Nephron (organoid): ENCODE measurements at regions not wholly inside any gene's neighbourhood (a gene's known extent, or its start where the extent isn't known, plus 50 kb on each side); places are given as distances from the start of the nearest gene placed in this dataset.

Experiments
- H3K27ac Mint-ChIP-seq, 3 experiments: 2 replicates each; pipeline ENCODE4 v1.8.0; 2020; ENCODE audit warnings: mixed read lengths in 3 of 3, mild to moderate bottlenecking in 2 of 3, moderate library complexity in 1 of 3
- H3K27me3 Mint-ChIP-seq: 2 replicates; pipeline ENCODE4 v1.8.0; 2021; ENCODE audit warnings: low read depth, mild to moderate bottlenecking, moderate library complexity, mixed read lengths
- H3K36me3 Mint-ChIP-seq: 2 replicates; pipeline ENCODE4 v1.8.0; 2020; ENCODE audit warnings: low read depth, mixed read lengths
- H3K4me1 Mint-ChIP-seq: 2 replicates; pipeline ENCODE4 v1.8.0; 2020; ENCODE audit warnings: mixed read lengths
- H3K4me3 Mint-ChIP-seq, 3 experiments: 2 replicates each; pipeline ENCODE4 v1.8.0; 2020; ENCODE audit warnings: mild to moderate bottlenecking in 3 of 3, mixed read lengths in 3 of 3, moderate library complexity in 2 of 3
- H3K9me3 Mint-ChIP-seq: 2 replicates; pipeline ENCODE4 v1.8.0; 2020; ENCODE audit warnings: mixed read lengths
- TF ChIP-seq, protein P1 (sequence below), 3 experiments: fragments of 200-600 bp; sonication (generic); IDR thresholded peaks; one replicate each; pipeline ENCODE4 v1.5.0; 2021; ENCODE audit warnings: antibody characterized with exemption in 3 of 3; ENCODE audit not compliant: unreplicated experiment in 3 of 3

DNA sequence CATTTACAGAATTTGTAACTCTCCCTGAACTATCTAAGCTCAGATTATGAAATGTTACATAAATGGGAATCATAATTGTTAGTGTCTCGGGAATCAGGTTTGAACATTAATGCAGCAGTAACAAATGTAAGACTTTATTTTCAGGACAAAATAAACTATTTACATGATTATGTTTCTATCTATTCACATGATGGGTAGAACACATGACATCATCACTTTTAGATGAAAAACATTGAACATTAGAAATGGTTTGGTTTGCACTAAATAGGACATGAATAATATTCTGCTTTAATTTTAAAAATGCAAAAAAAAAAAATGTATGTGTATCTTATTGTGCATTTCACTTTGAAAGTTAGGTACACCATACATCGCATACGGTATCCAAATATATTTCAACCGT lies 745.5 kb upstream of the POT1 start:
- no peaks in the 10 kb centered on the region for H3K4me1 Mint-ChIP-seq
- H3K4me3 Mint-ChIP-seq, result no peak overlapping the region
- no peaks in the 10 kb centered on the region for H3K9me3 Mint-ChIP-seq
- no peaks in the 10 kb centered on the region for H3K27me3 Mint-ChIP-seq
- no peaks in the 10 kb centered on the region for H3K36me3 Mint-ChIP-seq
- TF ChIP-seq, protein P1, sequence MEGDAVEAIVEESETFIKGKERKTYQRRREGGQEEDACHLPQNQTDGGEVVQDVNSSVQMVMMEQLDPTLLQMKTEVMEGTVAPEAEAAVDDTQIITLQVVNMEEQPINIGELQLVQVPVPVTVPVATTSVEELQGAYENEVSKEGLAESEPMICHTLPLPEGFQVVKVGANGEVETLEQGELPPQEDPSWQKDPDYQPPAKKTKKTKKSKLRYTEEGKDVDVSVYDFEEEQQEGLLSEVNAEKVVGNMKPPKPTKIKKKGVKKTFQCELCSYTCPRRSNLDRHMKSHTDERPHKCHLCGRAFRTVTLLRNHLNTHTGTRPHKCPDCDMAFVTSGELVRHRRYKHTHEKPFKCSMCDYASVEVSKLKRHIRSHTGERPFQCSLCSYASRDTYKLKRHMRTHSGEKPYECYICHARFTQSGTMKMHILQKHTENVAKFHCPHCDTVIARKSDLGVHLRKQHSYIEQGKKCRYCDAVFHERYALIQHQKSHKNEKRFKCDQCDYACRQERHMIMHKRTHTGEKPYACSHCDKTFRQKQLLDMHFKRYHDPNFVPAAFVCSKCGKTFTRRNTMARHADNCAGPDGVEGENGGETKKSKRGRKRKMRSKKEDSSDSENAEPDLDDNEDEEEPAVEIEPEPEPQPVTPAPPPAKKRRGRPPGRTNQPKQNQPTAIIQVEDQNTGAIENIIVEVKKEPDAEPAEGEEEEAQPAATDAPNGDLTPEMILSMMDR (IDR thresholded peaks at IDR 0.05; ENCODE audit: unreplicated experiment in 3 of 3), result no peak
- no peak overlapping the region for H3K27ac Mint-ChIP-seq

DNA sequence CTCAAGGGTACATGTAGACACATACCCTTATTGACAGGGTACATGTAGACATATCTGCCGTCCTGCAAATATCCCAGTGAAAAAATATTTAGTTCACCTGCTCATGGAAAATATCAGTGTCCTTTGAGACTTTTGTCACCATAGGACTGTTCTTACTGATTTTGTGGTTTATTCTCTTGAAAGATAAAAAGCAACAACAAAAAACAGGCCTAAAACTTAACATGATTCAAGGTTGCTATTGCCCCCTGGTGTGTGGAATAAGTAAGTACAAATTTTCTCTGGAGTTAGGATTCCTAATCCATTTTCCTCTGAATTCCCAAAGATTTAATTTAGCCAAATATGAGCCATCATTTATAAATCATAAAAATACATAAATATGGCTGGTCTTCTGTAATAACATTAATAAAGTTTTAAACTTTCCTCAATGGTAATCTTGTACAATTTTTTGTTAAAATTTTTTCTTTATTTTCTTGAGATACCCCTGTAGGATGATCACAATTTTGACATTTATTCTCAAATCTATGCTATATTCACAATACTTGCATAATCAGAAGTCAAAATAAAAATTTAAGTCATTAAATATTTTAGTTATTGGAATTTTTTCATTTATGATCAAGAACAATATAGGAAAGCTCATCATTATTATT lies 741.4 kb upstream of the POT1 start:
- Mint-ChIP-seq H3K27ac (peak overlapping the region in 1 of 3 experiments; percentile 44), H3K27me3 (no peaks in the 10 kb centered on the region), H3K36me3 (no peaks in the 10 kb centered on the region), H3K4me3 (no peak overlapping the region), H3K4me1 (no peaks in the 10 kb centered on the region), H3K9me3 (no peaks in the 10 kb centered on the region)
- TF ChIP-seq, protein P1 (IDR thresholded peaks at IDR 0.05; ENCODE audit: unreplicated experiment in 3 of 3), result peak; percentile 64 to 82 (median 67)

DNA sequence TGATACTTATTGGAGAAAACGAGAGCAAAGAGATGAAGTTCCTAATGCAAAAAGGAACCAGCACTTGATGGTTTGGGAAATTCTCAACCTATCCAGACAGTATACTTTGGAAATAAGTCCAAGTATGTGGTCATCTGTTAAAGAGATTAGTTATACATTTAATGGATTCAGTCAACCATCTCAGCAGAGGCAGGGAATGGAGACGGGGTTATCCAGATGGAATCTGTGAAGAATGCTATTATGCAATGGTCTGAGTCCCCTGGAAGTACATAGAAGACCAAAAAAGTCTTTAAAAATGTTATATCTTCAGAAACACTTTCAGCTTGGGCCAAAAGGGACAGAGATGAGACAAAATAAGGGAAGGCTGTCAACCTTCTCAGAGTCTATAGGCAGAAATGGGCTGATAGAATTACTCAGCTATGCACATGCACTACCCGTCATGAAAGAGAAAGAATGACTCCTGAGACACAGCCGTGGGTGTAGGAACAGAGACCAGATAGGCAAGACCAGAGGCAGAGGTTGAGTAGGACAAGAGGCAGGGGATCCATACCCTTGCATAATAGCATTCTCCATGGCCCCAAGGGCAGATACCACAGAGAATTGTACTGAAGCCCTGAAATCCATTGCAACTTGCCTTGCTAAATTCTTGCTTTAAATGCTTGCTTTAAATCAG lies 738.8 kb upstream of the POT1 start:
- H3K27me3 Mint-ChIP-seq, result no peaks in the 10 kb centered on the region
- H3K4me1 Mint-ChIP-seq, result peaks cover 14% of the 10 kb centered on the region
- H3K27ac Mint-ChIP-seq, result peak overlapping the region; percentile 86 to 92 (median 90)
- H3K9me3 Mint-ChIP-seq, result no peaks in the 10 kb centered on the region
- TF ChIP-seq, protein P1 (IDR thresholded peaks at IDR 0.05; ENCODE audit: unreplicated experiment in 3 of 3), result no peak
- H3K4me3 Mint-ChIP-seq, result no peak overlapping the region
- no peaks in the 10 kb centered on the region for H3K36me3 Mint-ChIP-seq

DNA sequence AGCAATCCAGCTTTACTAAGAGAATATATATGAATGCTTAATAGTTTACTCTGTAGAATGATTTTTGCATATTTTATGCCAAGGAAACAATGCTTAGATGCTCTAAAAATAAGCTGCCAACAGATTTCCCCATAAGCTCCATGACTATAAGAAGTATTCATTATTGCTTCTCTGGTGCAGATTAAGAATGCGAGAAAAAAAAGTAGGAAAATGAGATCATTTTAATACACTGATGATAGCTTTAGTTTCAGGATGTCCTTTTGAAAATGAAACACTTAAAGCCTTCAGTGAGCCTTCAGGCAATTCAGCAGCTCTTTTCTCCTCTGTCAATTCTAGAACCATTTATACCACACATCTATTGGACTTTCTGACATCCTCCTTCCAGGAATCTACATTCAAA lies 735.0 kb upstream of the POT1 start:
- H3K36me3 Mint-ChIP-seq, result no peaks in the 10 kb centered on the region
- H3K9me3 Mint-ChIP-seq, result no peaks in the 10 kb centered on the region
- TF ChIP-seq, protein P1 (IDR thresholded peaks at IDR 0.05; ENCODE audit: unreplicated experiment in 3 of 3), result no peak
- peaks cover 14% of the 10 kb centered on the region for H3K4me1 Mint-ChIP-seq
- no peaks in the 10 kb centered on the region for H3K27me3 Mint-ChIP-seq
- H3K27ac Mint-ChIP-seq, result peak overlapping the region; percentile 73 to 75 (median 74)
- no peak overlapping the region for H3K4me3 Mint-ChIP-seq

DNA sequence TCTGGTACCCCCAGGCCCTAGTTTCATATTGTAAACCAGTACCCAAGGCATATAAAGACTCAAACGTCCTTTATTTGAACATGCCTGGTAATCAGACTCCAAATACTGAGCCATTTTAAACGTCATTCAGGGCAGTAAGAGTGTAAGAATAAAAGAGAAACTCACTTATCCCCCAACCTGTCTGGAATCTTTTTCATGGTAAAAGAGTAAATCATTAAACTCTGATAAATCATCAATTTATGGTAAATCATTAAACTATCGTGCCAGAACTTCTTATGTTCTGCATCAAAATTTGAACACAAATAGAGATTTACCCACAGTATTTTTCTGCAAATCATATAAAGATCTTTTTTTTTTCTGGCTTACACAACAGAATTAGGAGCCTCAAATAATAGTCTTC lies 734.3 kb upstream of the POT1 start:
- TF ChIP-seq, protein P1 (IDR thresholded peaks at IDR 0.05; ENCODE audit: unreplicated experiment in 3 of 3), result no peak
- H3K27ac Mint-ChIP-seq, result peak overlapping the region; percentile 73 to 75 (median 74)
- H3K27me3 Mint-ChIP-seq, result no peaks in the 10 kb centered on the region
- H3K9me3 Mint-ChIP-seq, result no peaks in the 10 kb centered on the region
- no peak overlapping the region for H3K4me3 Mint-ChIP-seq
- no peaks in the 10 kb centered on the region for H3K36me3 Mint-ChIP-seq
- H3K4me1 Mint-ChIP-seq, result peaks cover 14% of the 10 kb centered on the region

DNA sequence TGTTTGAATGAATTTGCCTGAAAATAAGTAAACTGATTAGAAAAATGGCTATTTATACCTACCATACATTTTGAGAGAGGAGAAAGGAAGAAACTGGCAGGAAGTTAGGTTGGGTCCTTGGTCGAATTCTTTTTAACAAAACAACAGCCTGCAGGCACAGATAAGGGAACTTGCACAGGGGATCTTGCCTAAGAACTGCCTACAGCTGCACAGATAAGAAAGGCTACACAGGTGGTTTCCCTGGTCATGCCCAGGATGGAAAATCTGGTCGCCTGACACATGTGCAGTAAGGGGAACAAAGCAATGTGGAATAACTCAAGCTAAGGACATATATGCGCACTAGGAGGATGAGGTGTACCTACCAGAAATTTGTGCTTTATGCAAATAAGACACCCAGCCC lies 732.1 kb upstream of the POT1 start:
- Mint-ChIP-seq H3K36me3 (no peaks in the 10 kb centered on the region), H3K4me1 (peaks cover 14% of the 10 kb centered on the region), H3K27ac (no peak overlapping the region), H3K9me3 (no peaks in the 10 kb centered on the region), H3K4me3 (no peak overlapping the region), H3K27me3 (no peaks in the 10 kb centered on the region)
- TF ChIP-seq, protein P1 (IDR thresholded peaks at IDR 0.05; ENCODE audit: unreplicated experiment in 3 of 3), result no peak
